DMS53 treated with DMSO at 0.1 percent for 48 hours (cell line): ENCODE measurements at regions not wholly inside any gene's neighbourhood (a gene's known extent, or its start where the extent isn't known, plus 50 kb on each side); places are given as distances from the start of the nearest gene placed in this dataset.

ENCODE experiments used
- DNase-seq: peaks from one replicate; lab custom pipeline; 2025; ENCODE audit not compliant: unreplicated experiment; lab: John Stamatoyannopoulos, UW

- no peak for DNase-seq
Observed at GRCh38 chr10:4046712-4047354, 261.8 kb upstream of the KLF6 start.

GRCh38 chr10:4046030-4046429 is 261.0 kb upstream of the KLF6 start:
- no peak for DNase-seq

GRCh38 chr10:4043897-4044665 is 259.1 kb upstream of the KLF6 start:
- DNase-seq = no peak

- DNase-seq = no peak
Observed at GRCh38 chr10:4041635-4042034, 256.6 kb upstream of the KLF6 start.

- DNase-seq = no peak
Observed at GRCh38 chr10:4038000-4038399, 253.0 kb upstream of the KLF6 start.

- no peak for DNase-seq
Observed at GRCh38 chr10:4035599-4035945, 250.6 kb upstream of the KLF6 start.

- peak; percentile 71 for DNase-seq
Observed at GRCh38 chr10:4034907-4035598, 250.0 kb upstream of the KLF6 start.

GRCh38 chr10:4033341-4033896 is 248.4 kb upstream of the KLF6 start:
- no peak for DNase-seq

GRCh38 chr10:4029866-4030265 is 244.9 kb upstream of the KLF6 start:
- DNase-seq = no peak

GRCh38 chr10:4028854-4029583 is 244.0 kb upstream of the KLF6 start:
- DNase-seq = no peak

- DNase-seq = peak; percentile 12
Observed at GRCh38 chr10:4028027-4028471, 243.0 kb upstream of the KLF6 start.

- no peak for DNase-seq
Observed at GRCh38 chr10:4025339-4025738, 240.3 kb upstream of the KLF6 start.

GRCh38 chr10:4024516-4025245 is 239.7 kb upstream of the KLF6 start:
- no peak for DNase-seq

- DNase-seq = no peak
Observed at GRCh38 chr10:4024027-4024426, 239.0 kb upstream of the KLF6 start.

- DNase-seq = no peak
Observed at GRCh38 chr10:4022473-4022872, 237.5 kb upstream of the KLF6 start.

GRCh38 chr10:4020631-4021030 is 235.6 kb upstream of the KLF6 start:
- DNase-seq = no peak

GRCh38 chr10:4018054-4018511 is 233.1 kb upstream of the KLF6 start:
- DNase-seq = no peak

- no peak for DNase-seq
Observed at GRCh38 chr10:4017336-4017735, 232.3 kb upstream of the KLF6 start.

GRCh38 chr10:4016214-4016740 is 231.3 kb upstream of the KLF6 start:
- no peak for DNase-seq

GRCh38 chr10:4013651-4014121 is 228.7 kb upstream of the KLF6 start:
- peak; percentile 13 for DNase-seq
